ENCODE measurements at regions not wholly inside any gene's neighbourhood (a gene's known extent, or its start where the extent isn't known, plus 50 kb on each side); places are given as distances from the start of the nearest gene placed in this dataset.

DNA sequence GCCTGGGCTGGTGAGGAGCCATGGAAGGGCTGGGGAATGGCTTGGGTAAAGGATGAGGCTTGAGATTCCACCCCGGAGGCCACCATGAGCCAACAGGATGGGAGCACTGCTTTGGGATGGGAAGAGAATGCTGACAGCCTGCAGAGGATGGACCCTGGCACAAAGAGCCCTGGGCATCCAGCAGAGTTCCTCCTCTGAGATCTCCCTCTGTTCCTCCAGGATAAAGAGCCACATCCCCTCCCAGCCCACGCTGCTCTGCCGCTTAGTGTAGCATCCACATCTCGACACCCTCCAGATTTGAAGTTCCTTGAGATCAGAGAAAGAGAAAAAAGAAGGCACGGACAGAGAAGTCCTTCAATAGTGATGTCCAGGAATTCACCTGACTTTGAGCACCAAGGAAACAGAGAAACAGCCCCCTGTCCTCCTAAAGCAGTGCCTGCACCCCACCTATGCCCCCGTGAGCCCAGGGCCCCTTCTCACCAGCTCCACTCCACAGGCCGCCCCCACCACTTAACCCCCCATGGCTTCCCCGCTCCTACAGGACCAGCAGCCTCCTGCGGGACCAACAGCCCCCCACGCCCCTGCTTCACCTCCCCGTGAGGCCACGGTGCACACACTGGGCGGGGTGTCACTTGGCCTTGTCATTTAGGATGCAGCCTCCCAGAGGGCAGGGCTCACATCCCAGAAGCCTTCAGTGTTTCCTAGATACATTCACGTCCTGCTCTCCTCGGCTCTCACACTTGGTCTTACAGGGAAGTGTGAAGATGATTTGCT, 180.5 kb downstream of the SHANK2 start:
- peaks cover 4% of the 10 kb centered on the region for H3K27me3 Mint-ChIP-seq (ENCODE audit: insufficient read depth, low read depth, poor library complexity)
- Histone ChIP-seq H3K4me2 (no peak overlapping the region), H4K20me1 (replicated peaks; ENCODE audit: insufficient read depth) (0 out of 2 replicates have a peak, but pooled peaks cover 2% of the 10 kb centered on the region), H3K4me1 (ENCODE audit: insufficient read depth) (no peaks in the 10 kb centered on the region), H3K36me3 (ENCODE audit: insufficient read depth) (no peaks in the 10 kb centered on the region), H3K27me3 (ENCODE audit: insufficient read depth) (no peaks in the 10 kb centered on the region), H3K9me2 (ENCODE audit: insufficient read depth) (peaks cover 9% of the 10 kb centered on the region), H3K79me2 (replicated peaks; ENCODE audit: insufficient read depth) (peaks cover 5% of the 10 kb centered on the region; the same call in 1 of the 2 replicates), H3K27ac (ENCODE audit: low read depth) (no peak overlapping the region), H2AFZ (no peak overlapping the region), H3F3A (replicated peaks; ENCODE audit: low read depth) (no peaks in the 10 kb centered on the region), H3K4me3 (no peak overlapping the region)
- ATAC-seq (no peak), DNase-seq (ENCODE audit: low spot score) (no peak)
- H3K4me3 Mint-ChIP-seq, result no peak overlapping the region
- peaks cover 26% of the 10 kb centered on the region for H3K36me3 Mint-ChIP-seq (ENCODE audit: low read depth)
- peaks cover 3% of the 10 kb centered on the region for H3K4me1 Mint-ChIP-seq
- H3K9me3 Mint-ChIP-seq, result no peaks in the 10 kb centered on the region
- H3K27ac Mint-ChIP-seq, result no peak overlapping the region
- TF ChIP-seq POLR2AphosphoS5 (IDR thresholded peaks at IDR 0.05; ENCODE audit: low read depth) (no peak), ZNF331 (CRISPR knock-in tag; IDR thresholded peaks at IDR 0.05; ENCODE audit: low read depth) (no peak), NANOG (IDR thresholded peaks at IDR 0.05; ENCODE audit: borderline replicate concordance) (no peak), STAT1 (IDR thresholded peaks at IDR 0.05; ENCODE audit: unreplicated experiment) (no peak), CREB1 (CRISPR knock-in tag; IDR thresholded peaks at IDR 0.05; ENCODE audit: low read depth) (no peak), EZH2phosphoT487 (IDR thresholded peaks at IDR 0.05; ENCODE audit: unreplicated experiment) (no peak), EZH2 (IDR thresholded peaks at IDR 0.05; ENCODE audit: low read depth, unreplicated experiment) (no peak), ZNF114 (CRISPR knock-in tag; IDR thresholded peaks at IDR 0.05) (no peak)
- TF ChIP-seq, protein P1, sequence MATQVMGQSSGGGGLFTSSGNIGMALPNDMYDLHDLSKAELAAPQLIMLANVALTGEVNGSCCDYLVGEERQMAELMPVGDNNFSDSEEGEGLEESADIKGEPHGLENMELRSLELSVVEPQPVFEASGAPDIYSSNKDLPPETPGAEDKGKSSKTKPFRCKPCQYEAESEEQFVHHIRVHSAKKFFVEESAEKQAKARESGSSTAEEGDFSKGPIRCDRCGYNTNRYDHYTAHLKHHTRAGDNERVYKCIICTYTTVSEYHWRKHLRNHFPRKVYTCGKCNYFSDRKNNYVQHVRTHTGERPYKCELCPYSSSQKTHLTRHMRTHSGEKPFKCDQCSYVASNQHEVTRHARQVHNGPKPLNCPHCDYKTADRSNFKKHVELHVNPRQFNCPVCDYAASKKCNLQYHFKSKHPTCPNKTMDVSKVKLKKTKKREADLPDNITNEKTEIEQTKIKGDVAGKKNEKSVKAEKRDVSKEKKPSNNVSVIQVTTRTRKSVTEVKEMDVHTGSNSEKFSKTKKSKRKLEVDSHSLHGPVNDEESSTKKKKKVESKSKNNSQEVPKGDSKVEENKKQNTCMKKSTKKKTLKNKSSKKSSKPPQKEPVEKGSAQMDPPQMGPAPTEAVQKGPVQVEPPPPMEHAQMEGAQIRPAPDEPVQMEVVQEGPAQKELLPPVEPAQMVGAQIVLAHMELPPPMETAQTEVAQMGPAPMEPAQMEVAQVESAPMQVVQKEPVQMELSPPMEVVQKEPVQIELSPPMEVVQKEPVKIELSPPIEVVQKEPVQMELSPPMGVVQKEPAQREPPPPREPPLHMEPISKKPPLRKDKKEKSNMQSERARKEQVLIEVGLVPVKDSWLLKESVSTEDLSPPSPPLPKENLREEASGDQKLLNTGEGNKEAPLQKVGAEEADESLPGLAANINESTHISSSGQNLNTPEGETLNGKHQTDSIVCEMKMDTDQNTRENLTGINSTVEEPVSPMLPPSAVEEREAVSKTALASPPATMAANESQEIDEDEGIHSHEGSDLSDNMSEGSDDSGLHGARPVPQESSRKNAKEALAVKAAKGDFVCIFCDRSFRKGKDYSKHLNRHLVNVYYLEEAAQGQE (IDR thresholded peaks at IDR 0.05; ENCODE audit: unreplicated experiment), result no peak
- TF ChIP-seq, protein P2, sequence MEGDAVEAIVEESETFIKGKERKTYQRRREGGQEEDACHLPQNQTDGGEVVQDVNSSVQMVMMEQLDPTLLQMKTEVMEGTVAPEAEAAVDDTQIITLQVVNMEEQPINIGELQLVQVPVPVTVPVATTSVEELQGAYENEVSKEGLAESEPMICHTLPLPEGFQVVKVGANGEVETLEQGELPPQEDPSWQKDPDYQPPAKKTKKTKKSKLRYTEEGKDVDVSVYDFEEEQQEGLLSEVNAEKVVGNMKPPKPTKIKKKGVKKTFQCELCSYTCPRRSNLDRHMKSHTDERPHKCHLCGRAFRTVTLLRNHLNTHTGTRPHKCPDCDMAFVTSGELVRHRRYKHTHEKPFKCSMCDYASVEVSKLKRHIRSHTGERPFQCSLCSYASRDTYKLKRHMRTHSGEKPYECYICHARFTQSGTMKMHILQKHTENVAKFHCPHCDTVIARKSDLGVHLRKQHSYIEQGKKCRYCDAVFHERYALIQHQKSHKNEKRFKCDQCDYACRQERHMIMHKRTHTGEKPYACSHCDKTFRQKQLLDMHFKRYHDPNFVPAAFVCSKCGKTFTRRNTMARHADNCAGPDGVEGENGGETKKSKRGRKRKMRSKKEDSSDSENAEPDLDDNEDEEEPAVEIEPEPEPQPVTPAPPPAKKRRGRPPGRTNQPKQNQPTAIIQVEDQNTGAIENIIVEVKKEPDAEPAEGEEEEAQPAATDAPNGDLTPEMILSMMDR (conservative IDR thresholded peaks at IDR 0.05; ENCODE audit: low read depth in 2 of 2), result no peak
- TF ChIP-seq, protein P3, sequence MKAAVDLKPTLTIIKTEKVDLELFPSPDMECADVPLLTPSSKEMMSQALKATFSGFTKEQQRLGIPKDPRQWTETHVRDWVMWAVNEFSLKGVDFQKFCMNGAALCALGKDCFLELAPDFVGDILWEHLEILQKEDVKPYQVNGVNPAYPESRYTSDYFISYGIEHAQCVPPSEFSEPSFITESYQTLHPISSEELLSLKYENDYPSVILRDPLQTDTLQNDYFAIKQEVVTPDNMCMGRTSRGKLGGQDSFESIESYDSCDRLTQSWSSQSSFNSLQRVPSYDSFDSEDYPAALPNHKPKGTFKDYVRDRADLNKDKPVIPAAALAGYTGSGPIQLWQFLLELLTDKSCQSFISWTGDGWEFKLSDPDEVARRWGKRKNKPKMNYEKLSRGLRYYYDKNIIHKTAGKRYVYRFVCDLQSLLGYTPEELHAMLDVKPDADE (IDR thresholded peaks at IDR 0.05), result no peak
- TF ChIP-seq, protein P4, sequence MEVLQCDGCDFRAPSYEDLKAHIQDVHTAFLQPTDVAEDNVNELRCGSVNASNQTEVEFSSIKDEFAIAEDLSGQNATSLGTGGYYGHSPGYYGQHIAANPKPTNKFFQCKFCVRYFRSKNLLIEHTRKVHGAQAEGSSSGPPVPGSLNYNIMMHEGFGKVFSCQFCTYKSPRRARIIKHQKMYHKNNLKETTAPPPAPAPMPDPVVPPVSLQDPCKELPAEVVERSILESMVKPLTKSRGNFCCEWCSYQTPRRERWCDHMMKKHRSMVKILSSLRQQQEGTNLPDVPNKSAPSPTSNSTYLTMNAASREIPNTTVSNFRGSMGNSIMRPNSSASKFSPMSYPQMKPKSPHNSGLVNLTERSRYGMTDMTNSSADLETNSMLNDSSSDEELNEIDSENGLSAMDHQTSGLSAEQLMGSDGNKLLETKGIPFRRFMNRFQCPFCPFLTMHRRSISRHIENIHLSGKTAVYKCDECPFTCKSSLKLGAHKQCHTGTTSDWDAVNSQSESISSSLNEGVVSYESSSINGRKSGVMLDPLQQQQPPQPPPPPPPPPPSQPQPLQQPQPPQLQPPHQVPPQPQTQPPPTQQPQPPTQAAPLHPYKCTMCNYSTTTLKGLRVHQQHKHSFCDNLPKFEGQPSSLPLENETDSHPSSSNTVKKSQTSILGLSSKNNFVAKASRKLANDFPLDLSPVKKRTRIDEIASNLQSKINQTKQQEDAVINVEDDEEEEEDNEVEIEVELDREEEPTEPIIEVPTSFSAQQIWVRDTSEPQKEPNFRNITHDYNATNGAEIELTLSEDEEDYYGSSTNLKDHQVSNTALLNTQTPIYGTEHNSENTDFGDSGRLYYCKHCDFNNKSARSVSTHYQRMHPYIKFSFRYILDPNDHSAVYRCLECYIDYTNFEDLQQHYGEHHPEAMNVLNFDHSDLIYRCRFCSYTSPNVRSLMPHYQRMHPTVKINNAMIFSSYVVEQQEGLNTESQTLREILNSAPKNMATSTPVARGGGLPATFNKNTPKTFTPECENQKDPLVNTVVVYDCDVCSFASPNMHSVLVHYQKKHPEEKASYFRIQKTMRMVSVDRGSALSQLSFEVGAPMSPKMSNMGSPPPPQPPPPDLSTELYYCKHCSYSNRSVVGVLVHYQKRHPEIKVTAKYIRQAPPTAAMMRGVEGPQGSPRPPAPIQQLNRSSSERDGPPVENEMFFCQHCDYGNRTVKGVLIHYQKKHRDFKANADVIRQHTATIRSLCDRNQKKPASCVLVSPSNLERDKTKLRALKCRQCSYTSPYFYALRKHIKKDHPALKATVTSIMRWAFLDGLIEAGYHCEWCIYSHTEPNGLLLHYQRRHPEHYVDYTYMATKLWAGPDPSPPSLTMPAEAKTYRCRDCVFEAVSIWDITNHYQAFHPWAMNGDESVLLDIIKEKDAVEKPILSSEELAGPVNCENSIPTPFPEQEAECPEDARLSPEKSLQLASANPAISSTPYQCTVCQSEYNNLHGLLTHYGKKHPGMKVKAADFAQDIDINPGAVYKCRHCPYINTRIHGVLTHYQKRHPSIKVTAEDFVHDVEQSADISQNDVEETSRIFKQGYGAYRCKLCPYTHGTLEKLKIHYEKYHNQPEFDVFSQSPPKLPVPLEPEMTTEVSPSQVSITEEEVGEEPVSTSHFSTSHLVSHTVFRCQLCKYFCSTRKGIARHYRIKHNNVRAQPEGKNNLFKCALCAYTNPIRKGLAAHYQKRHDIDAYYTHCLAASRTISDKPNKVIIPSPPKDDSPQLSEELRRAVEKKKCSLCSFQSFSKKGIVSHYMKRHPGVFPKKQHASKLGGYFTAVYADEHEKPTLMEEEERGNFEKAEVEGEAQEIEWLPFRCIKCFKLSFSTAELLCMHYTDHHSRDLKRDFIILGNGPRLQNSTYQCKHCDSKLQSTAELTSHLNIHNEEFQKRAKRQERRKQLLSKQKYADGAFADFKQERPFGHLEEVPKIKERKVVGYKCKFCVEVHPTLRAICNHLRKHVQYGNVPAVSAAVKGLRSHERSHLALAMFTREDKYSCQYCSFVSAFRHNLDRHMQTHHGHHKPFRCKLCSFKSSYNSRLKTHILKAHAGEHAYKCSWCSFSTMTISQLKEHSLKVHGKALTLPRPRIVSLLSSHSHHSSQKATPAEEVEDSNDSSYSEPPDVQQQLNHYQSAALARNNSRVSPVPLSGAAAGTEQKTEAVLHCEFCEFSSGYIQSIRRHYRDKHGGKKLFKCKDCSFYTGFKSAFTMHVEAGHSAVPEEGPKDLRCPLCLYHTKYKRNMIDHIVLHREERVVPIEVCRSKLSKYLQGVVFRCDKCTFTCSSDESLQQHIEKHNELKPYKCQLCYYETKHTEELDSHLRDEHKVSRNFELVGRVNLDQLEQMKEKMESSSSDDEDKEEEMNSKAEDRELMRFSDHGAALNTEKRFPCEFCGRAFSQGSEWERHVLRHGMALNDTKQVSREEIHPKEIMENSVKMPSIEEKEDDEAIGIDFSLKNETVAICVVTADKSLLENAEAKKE (CRISPR knock-in tag; IDR thresholded peaks at IDR 0.05), result no peak
